HCT116 (cell line): ENCODE measurements at regions not wholly inside any gene's neighbourhood (a gene's known extent, or its start where the extent isn't known, plus 50 kb on each side); places are given as distances from the start of the nearest gene placed in this dataset.

Source experiments
- ATAC-seq: fragments of 200-7000 bp; cut with Tn5 transposase; 2 replicates; pipeline ENCODE4 v1.9.1; 2020; ENCODE audit warnings: mild to moderate bottlenecking, moderate library complexity
- BruUV-seq: library from RNA; stranded (reverse); fragments of 400-500 nt; replicated peaks from 2 replicates; lab custom pipeline; 2021; lab: Mats Ljungman, UMichigan
- CTCF ChIA-PET: fragments of 300-600 bp; sonication (Branson Sonifier 250); formaldehyde crosslinking; loops from one replicate; lab custom pipeline; 2021; ENCODE audit warnings: antibody characterized with exemption; lab: Charles Lee
- POLR2A ChIA-PET: fragments of 300-600, 350-600 bp; sonication (Branson Sonifier 250); formaldehyde crosslinking; loops from one replicate; lab custom pipeline; 2021; ENCODE audit warnings: antibody characterized with exemption; lab: Charles Lee
- RAD21 ChIA-PET, 2 experiments: fragments of 300-600 bp; sonication (Branson Sonifier 250); formaldehyde crosslinking; loops; one replicate each; lab custom pipeline; 2023; ENCODE audit warnings: low total read pairs in 2 of 2; ENCODE audit not compliant: uncharacterized antibody in 2 of 2, unreplicated experiment in 2 of 2, low non-redundant PET in 1 of 2; lab: Charles Lee
- DNase-seq: peaks from one replicate; pipeline ENCODE4 v3.0.0-alpha.2; 2010; ENCODE audit warnings: low read depth, low spot score
- H2AFZ ChIP-seq: fragments of 200-600 bp; shearing (Covaris generic), sonication (generic); 2 replicates; pipeline ENCODE4 v1.6.1; 2017; ENCODE audit warnings: low read depth, mixed run types, mixed read lengths, antibody characterized with exemption, low read length; ENCODE audit not compliant: poor library complexity, severe bottlenecking
- H3K27ac ChIP-seq: 2 replicates; pipeline ENCODE4 v1.5.1; 2012; ENCODE audit warnings: low read depth, low read length
- H3K27me3 ChIP-seq: fragments of 200-600 bp; sonication (generic); 2 replicates; pipeline ENCODE4 v1.6.1; 2016; ENCODE audit warnings: mixed run types, low read length, mixed read lengths; ENCODE audit not compliant: insufficient read depth
- H3K36me3 ChIP-seq, 2 experiments: fragments of 200-500 bp in 1 of 2; fragments of 200-600 bp in 1 of 2; sonication (Bioruptor generic) in 1 of 2; sonication (generic) in 1 of 2; 2 replicates each; pipeline versions ENCODE4 v1.5.1 to v1.6.1; 2014 to 2016; ENCODE audit warnings: low read length in 2 of 2, inconsistent platforms in 1 of 2, mixed read lengths in 1 of 2, mixed run types in 1 of 2; ENCODE audit not compliant: insufficient read depth in 2 of 2, control insufficient read depth in 1 of 2
- H3K4me1 ChIP-seq, 2 experiments: fragments of 200-600 bp in 1 of 2; sonication (generic) in 1 of 2; 2 replicates each; pipeline versions ENCODE4 v1.5.1 to v1.6.1; 2012 to 2017; ENCODE audit warnings: low read length in 2 of 2, inconsistent platforms in 1 of 2, mild to moderate bottlenecking in 1 of 2, mixed read lengths in 1 of 2, mixed run types in 1 of 2, moderate library complexity in 1 of 2; ENCODE audit not compliant: insufficient read depth in 2 of 2, control insufficient read depth in 1 of 2
- H3K4me2 ChIP-seq: fragments of 200-600 bp; sonication (generic); 2 replicates; pipeline ENCODE4 v1.6.1; 2017; ENCODE audit warnings: mixed run types, low read length, mixed read lengths
- H3K4me3 ChIP-seq, 2 experiments: fragments of 200-600 bp in 1 of 2; sonication (generic) in 1 of 2; replicated peaks in 1 of 2; 2 replicates each; pipeline ENCODE4 v1.5.1; 2011 to 2016; ENCODE audit warnings: low read length in 2 of 2, control low read depth in 1 of 2, low read depth in 1 of 2, mild to moderate bottlenecking in 1 of 2, mixed read lengths in 1 of 2, mixed run types in 1 of 2
- H3K79me2 ChIP-seq: fragments of 200-600 bp; sonication (generic); 2 replicates; pipeline ENCODE4 v1.6.1; 2017; ENCODE audit warnings: mild to moderate bottlenecking, mixed run types, low read length, moderate library complexity, mixed read lengths; ENCODE audit not compliant: insufficient read depth
- H3K9ac ChIP-seq: fragments of 200-600 bp; sonication (generic); 2 replicates; pipeline ENCODE4 v1.6.1; 2016; ENCODE audit warnings: low read length, mixed read lengths
- H3K9me2 ChIP-seq: fragments of 200-600 bp; sonication (generic), shearing (Covaris generic); 2 replicates; pipeline ENCODE4 v1.6.1; 2017; ENCODE audit warnings: mixed run types, mild to moderate bottlenecking, moderate library complexity; ENCODE audit not compliant: insufficient read depth
- H3K9me3 ChIP-seq, 2 experiments: fragments of 200-500 bp in 1 of 2; fragments of 200-600 bp in 1 of 2; sonication (Bioruptor generic) in 1 of 2; sonication (generic) in 1 of 2; 2 replicates each; pipeline ENCODE4 v1.6.1; 2014 to 2017; ENCODE audit warnings: low read length in 2 of 2, mixed read lengths in 2 of 2, inconsistent platforms in 1 of 2, low read depth in 1 of 2, mild to moderate bottlenecking in 1 of 2, mixed run types in 1 of 2, moderate library complexity in 1 of 2; ENCODE audit not compliant: control insufficient read depth in 1 of 2, insufficient read depth in 1 of 2
- H4K20me1 ChIP-seq: fragments of 200-600 bp; sonication (generic), shearing (Covaris generic); 2 replicates; pipeline ENCODE4 v1.6.1; 2017; ENCODE audit warnings: mixed run types, mild to moderate bottlenecking, moderate library complexity; ENCODE audit not compliant: insufficient read depth
- CEBPB ChIP-seq: IDR thresholded peaks from 2 replicates; pipeline ENCODE4 v1.6.1; 2012; ENCODE audit warnings: low read depth
- EGR1 ChIP-seq: IDR thresholded peaks from 2 replicates; pipeline ENCODE4 v1.6.1; 2012; ENCODE audit warnings: low read depth
- RAD21 ChIP-seq: IDR thresholded peaks from 2 replicates; pipeline ENCODE4 v1.6.1; 2012; ENCODE audit warnings: low read depth, mild to moderate bottlenecking
- SIN3A ChIP-seq: IDR thresholded peaks from 2 replicates; pipeline ENCODE4 v1.6.1; 2012; ENCODE audit warnings: low read depth
- SP1 ChIP-seq: IDR thresholded peaks from 2 replicates; pipeline ENCODE4 v1.6.1; 2012; ENCODE audit warnings: low read depth
- YY1 ChIP-seq: IDR thresholded peaks from 2 replicates; pipeline ENCODE4 v1.6.1; 2011; ENCODE audit warnings: low read length, low read depth, moderate library complexity, mild to moderate bottlenecking; ENCODE audit not compliant: insufficient replicate concordance; ENCODE audit errors: extremely low read depth
- ZNF274 ChIP-seq: fragments of 200-500 bp; sonication (Bioruptor generic); IDR thresholded peaks from 2 replicates; pipeline ENCODE4 v1.6.1; 2014; ENCODE audit warnings: mild to moderate bottlenecking, low read depth, low read length, inconsistent platforms
- intact Hi-C: fragments of 100-400 bp; cut with micrococcal nuclease; formaldehyde crosslinking; loops from 2 replicates; pipeline ENCODE4 v1.10.0; 2022
- TF ChIP-seq, protein P1 (sequence below): IDR thresholded peaks from 2 replicates; pipeline ENCODE4 v1.6.1; 2011; ENCODE audit warnings: mild to moderate bottlenecking, low read length, moderate library complexity; ENCODE audit not compliant: insufficient replicate concordance; ENCODE audit errors: extremely low read depth
- TF ChIP-seq, protein P2 (sequence below), 3 experiments: fragments of 200-600 bp in 1 of 3; sonication (generic) in 1 of 3; IDR thresholded peaks in 2 of 3; conservative IDR thresholded peaks in 1 of 3; 2 replicates each; pipeline ENCODE4 v1.5.1; 2012 to 2017; ENCODE audit warnings: low read depth in 2 of 3, low read length in 2 of 3, antibody characterized with exemption in 1 of 3, borderline replicate concordance in 1 of 3, control low read depth in 1 of 3, mild to moderate bottlenecking in 1 of 3, mixed read lengths in 1 of 3, mixed run types in 1 of 3, moderate library complexity in 1 of 3; ENCODE audit not compliant: insufficient read depth in 1 of 3
- TF ChIP-seq, protein P3 (sequence below): IDR thresholded peaks from 2 replicates; pipeline ENCODE4 v1.6.1; 2012; ENCODE audit warnings: low read depth
- TF ChIP-seq, protein P4 (sequence below): IDR thresholded peaks from 2 replicates; pipeline ENCODE4 v1.6.1; 2012

DNA sequence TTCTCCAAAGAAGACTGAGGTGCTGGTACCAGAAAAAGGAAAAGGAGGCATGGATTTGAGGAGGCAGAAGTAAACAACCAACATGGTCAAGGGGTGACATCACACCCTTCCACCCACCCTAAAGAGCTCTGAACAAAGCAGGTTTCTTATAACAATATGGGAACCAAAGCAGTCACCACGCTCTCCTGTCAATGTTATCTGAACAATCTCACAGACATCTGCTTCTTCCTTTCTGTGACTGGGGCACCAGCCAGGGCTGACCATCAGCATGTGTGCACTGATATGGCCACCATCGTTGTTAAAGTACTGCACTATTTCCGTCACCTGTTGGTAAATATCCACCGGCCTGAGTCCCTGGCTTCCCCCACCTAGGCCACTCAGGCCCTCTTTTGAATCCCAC, 252.9 kb downstream of the SHQ1 start:
- Histone ChIP-seq H3K27ac (no peak overlapping the region), H3K9ac (no peak overlapping the region), H3K79me2 (no peaks in the 10 kb centered on the region)
- CTCF ChIA-PET, result no interaction called here
- RAD21 ChIA-PET, result no interaction called here
- no TSS peak for BruUV-seq
- TF ChIP-seq, protein P1, sequence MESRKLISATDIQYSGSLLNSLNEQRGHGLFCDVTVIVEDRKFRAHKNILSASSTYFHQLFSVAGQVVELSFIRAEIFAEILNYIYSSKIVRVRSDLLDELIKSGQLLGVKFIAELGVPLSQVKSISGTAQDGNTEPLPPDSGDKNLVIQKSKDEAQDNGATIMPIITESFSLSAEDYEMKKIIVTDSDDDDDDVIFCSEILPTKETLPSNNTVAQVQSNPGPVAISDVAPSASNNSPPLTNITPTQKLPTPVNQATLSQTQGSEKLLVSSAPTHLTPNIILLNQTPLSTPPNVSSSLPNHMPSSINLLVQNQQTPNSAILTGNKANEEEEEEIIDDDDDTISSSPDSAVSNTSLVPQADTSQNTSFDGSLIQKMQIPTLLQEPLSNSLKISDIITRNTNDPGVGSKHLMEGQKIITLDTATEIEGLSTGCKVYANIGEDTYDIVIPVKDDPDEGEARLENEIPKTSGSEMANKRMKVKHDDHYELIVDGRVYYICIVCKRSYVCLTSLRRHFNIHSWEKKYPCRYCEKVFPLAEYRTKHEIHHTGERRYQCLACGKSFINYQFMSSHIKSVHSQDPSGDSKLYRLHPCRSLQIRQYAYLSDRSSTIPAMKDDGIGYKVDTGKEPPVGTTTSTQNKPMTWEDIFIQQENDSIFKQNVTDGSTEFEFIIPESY, result no peak
- TF ChIP-seq ZNF274 (no peak), YY1 (no peak), SIN3A (no peak), EGR1 (no peak), RAD21 (no peak), SP1 (no peak), CEBPB (no peak)
- TF ChIP-seq, protein P2, sequence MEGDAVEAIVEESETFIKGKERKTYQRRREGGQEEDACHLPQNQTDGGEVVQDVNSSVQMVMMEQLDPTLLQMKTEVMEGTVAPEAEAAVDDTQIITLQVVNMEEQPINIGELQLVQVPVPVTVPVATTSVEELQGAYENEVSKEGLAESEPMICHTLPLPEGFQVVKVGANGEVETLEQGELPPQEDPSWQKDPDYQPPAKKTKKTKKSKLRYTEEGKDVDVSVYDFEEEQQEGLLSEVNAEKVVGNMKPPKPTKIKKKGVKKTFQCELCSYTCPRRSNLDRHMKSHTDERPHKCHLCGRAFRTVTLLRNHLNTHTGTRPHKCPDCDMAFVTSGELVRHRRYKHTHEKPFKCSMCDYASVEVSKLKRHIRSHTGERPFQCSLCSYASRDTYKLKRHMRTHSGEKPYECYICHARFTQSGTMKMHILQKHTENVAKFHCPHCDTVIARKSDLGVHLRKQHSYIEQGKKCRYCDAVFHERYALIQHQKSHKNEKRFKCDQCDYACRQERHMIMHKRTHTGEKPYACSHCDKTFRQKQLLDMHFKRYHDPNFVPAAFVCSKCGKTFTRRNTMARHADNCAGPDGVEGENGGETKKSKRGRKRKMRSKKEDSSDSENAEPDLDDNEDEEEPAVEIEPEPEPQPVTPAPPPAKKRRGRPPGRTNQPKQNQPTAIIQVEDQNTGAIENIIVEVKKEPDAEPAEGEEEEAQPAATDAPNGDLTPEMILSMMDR (IDR thresholded peaks at IDR 0.05 in 2 of 3, conservative IDR thresholded peaks at IDR 0.05 in 1 of 3; ENCODE audit: borderline replicate concordance in 1 of 3, insufficient read depth in 1 of 3, low read depth in 2 of 3, low read length in 2 of 3), result no peak
- TF ChIP-seq, protein P3, sequence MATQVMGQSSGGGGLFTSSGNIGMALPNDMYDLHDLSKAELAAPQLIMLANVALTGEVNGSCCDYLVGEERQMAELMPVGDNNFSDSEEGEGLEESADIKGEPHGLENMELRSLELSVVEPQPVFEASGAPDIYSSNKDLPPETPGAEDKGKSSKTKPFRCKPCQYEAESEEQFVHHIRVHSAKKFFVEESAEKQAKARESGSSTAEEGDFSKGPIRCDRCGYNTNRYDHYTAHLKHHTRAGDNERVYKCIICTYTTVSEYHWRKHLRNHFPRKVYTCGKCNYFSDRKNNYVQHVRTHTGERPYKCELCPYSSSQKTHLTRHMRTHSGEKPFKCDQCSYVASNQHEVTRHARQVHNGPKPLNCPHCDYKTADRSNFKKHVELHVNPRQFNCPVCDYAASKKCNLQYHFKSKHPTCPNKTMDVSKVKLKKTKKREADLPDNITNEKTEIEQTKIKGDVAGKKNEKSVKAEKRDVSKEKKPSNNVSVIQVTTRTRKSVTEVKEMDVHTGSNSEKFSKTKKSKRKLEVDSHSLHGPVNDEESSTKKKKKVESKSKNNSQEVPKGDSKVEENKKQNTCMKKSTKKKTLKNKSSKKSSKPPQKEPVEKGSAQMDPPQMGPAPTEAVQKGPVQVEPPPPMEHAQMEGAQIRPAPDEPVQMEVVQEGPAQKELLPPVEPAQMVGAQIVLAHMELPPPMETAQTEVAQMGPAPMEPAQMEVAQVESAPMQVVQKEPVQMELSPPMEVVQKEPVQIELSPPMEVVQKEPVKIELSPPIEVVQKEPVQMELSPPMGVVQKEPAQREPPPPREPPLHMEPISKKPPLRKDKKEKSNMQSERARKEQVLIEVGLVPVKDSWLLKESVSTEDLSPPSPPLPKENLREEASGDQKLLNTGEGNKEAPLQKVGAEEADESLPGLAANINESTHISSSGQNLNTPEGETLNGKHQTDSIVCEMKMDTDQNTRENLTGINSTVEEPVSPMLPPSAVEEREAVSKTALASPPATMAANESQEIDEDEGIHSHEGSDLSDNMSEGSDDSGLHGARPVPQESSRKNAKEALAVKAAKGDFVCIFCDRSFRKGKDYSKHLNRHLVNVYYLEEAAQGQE, result no peak
- TF ChIP-seq, protein P4, sequence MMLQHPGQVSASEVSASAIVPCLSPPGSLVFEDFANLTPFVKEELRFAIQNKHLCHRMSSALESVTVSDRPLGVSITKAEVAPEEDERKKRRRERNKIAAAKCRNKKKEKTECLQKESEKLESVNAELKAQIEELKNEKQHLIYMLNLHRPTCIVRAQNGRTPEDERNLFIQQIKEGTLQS, result no peak
- TF ChIP-seq, all 23 proteins: peak for 0
- peaks cover 14 to 24% of the 10 kb centered on the region in 2 experiments for H3K4me1 ChIP-seq
- POLR2A ChIA-PET, result no interaction called here
- H3K4me3 ChIP-seq, result no peak overlapping the region
- ATAC-seq, result no peak
- H3K9me3 ChIP-seq, result no peaks in the 10 kb centered on the region
- no peak for DNase-seq
- H3K4me2 ChIP-seq, result no peak overlapping the region
- no peaks in the 10 kb centered on the region for H3K36me3 ChIP-seq
- intact Hi-C loops, result loop anchor here (10.0 kb wide), 1 partner anchor 289 kb away; the partner anchor contains the start of gene GXYLT2
- no peaks in the 10 kb centered on the region for H4K20me1 ChIP-seq
- H3K9me2 ChIP-seq, result no peaks in the 10 kb centered on the region
- H3K27me3 ChIP-seq, result no peaks in the 10 kb centered on the region
- H2AFZ ChIP-seq, result no peak overlapping the region
